Spinal cord (tissue), 9 donors: ENCODE measurements at regions not wholly inside any gene's neighbourhood (a gene's known extent, or its start where the extent isn't known, plus 50 kb on each side); places are given as distances from the start of the nearest gene placed in this dataset.

Source experiments
- DNase-seq, 6 donors: peaks; one replicate each; pipeline versions ENCODE4 v3.0.0 to v3.0.0-alpha.2; 2013 to 2015; ENCODE audit warnings: low spot score in 6 of 6, low read depth in 4 of 6
- H3K27ac ChIP-seq: one replicate; pipeline ENCODE4 v1.5.1; 2013; ENCODE audit warnings: low read depth, low read length, control low read depth
- H3K27me3 ChIP-seq: one replicate; pipeline ENCODE4 v1.6.1; 2013; ENCODE audit warnings: low read length; ENCODE audit not compliant: control insufficient read depth, insufficient read depth
- H3K36me3 ChIP-seq: one replicate; pipeline ENCODE4 v1.6.1; 2013; ENCODE audit warnings: low read length; ENCODE audit not compliant: control insufficient read depth, insufficient read depth
- H3K4me1 ChIP-seq: one replicate; pipeline ENCODE4 v1.6.1; 2013; ENCODE audit warnings: low read length; ENCODE audit not compliant: control insufficient read depth, insufficient read depth
- H3K4me3 ChIP-seq: one replicate; pipeline ENCODE4 v1.5.1; 2013; ENCODE audit warnings: low read depth, low read length, control low read depth
- H3K9me3 ChIP-seq: one replicate; pipeline ENCODE4 v1.6.1; 2013; ENCODE audit warnings: low read length; ENCODE audit not compliant: control insufficient read depth, insufficient read depth
- WGBS: methylation state at CpG from one replicate; pipeline ENCODE4 v1.1.5; 2013; ENCODE audit warnings: missing lambda C conversion rate; ENCODE audit not compliant: insufficient coverage; 5-methylcytosine and 5-hydroxymethylcytosine counted together
- donor health status: healthy.

- peaks cover 2% of the 10 kb centered on the region for H3K27me3 ChIP-seq
- peak; percentile 41 to 94 (median 59) for DNase-seq
- WGBS: no CpG with 5 or more reads among the region's 8 CpGs
Observed at GRCh38 chr9:79129865-79130480, 441.8 kb upstream of the TLE4 start.

DNA sequence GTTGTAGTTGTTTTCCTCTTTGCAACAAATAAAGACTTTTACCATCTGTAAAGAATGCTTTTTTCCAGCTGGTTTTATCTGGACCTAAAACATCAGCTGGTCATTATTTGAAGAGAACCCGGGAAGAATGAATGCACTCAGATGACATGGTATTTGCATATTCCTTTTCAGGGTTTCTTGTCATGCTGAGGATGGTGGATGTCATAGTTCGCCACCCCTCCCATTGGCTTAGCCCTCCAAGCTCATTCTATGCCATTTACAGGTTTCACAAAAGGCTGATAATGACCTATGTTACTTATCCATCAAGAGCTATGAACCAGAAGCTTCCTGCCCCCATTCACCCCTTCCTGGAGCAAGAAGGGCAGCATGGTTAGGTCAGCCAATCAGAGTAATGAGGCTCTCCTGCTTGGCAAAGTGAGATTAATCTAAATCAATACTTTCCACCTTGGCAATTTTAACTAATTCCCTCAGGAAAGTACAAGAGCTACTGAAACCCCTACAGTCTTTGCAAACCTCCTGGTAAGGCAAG lies 440.5 kb upstream of the TLE4 start:
- DNase-seq: no peak
- Histone ChIP-seq H3K27me3 (peaks cover 2% of the 10 kb centered on the region), H3K4me3 (no peak overlapping the region), H3K27ac (no peak overlapping the region), H3K36me3 (no peaks in the 10 kb centered on the region), H3K4me1 (no peaks in the 10 kb centered on the region), H3K9me3 (no peaks in the 10 kb centered on the region)
- WGBS: no CpG with 5 or more reads among the region's 2 CpGs

More at GRCh38 chr9:79129865-79130480, 441.8 kb upstream of the TLE4 start:
- H3K36me3 ChIP-seq: no peaks in the 10 kb centered on the region
- H3K27ac ChIP-seq: no peak overlapping the region
- H3K4me1 ChIP-seq: no peaks in the 10 kb centered on the region
- H3K4me3 ChIP-seq: no peak overlapping the region
- no peaks in the 10 kb centered on the region for H3K9me3 ChIP-seq

DNA sequence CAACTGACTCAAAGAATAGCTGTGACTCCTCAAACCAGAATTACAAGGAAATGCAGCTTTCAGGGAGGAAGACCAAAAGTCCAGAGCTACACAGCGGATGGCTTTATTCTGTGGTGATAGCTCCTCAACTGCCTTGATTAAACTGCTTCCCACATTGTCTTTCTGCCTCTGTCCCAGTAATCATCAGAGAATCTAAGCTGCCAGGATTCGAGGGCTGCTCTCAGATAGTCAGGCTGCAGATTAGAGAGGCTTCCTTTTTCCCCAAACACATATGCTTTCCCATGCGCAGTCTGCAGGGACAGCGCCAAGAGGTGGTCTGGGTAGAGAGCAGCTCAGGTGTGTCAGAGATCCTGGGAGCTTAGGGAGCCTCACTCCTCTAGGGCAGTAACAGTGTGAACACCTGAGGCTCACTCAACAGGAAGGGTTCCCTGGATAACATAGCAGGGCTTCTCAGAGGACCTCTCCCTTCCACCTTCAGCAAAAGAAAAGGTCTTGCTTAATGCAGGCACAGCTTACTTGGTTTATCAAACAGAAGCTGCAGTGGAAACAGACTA lies 439.9 kb upstream of the TLE4 start:
- Histone ChIP-seq H3K27me3 (peaks cover 2% of the 10 kb centered on the region), H3K9me3 (no peaks in the 10 kb centered on the region), H3K4me1 (no peaks in the 10 kb centered on the region), H3K4me3 (no peak overlapping the region), H3K36me3 (no peaks in the 10 kb centered on the region), H3K27ac (no peak overlapping the region)
- no peak for DNase-seq
- 100% methylated on average over 2 of the region's 4 CpGs for WGBS

- Histone ChIP-seq H3K27ac (no peak overlapping the region), H3K4me1 (no peaks in the 10 kb centered on the region), H3K36me3 (no peaks in the 10 kb centered on the region), H3K27me3 (no peaks in the 10 kb centered on the region), H3K9me3 (no peaks in the 10 kb centered on the region), H3K4me3 (no peak overlapping the region)
- no peak for DNase-seq
- WGBS: 33% methylated on average over 1 of the region's 5 CpGs
Observed at GRCh38 chr9:79134654-79135053, 437.1 kb upstream of the TLE4 start.

DNA sequence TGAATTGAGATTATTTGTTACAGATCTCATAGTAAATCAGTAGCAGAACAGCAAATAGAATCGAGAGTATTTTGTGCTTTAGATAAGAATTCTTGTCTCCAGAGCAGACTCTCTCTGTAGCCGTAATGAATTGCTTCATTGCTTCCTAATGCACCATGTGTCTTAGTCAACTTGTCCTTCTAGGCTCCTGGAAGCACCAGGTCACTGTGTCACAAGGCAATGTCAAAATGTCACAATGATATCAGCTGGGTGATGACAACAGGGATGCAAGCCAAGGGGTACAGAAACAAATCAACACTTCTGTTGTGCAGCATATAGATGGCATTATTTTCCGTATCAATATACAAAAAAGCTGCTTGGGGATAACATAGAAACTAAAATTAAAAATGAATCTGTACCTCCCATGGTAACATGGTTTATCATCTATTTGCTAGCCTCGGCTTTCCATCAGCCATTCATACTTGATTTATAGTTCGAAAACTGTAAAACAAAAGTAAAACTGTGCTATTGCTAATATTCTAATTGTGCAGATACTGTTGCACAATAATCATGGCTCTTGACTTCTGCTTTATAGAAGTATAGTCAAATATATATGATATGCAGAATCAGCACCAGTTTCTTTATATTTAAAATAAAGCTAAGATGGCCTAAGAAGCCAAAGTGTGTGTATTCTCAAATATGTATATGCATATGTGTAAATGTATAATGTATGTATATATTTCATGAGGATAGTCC lies 435.9 kb upstream of the TLE4 start:
- no peak overlapping the region for H3K4me3 ChIP-seq
- no peak overlapping the region for H3K27ac ChIP-seq
- H3K27me3 ChIP-seq: no peaks in the 10 kb centered on the region
- no peaks in the 10 kb centered on the region for H3K36me3 ChIP-seq
- no CpG with 5 or more reads among the region's 5 CpGs for WGBS
- no peak for DNase-seq
- no peaks in the 10 kb centered on the region for H3K4me1 ChIP-seq
- no peaks in the 10 kb centered on the region for H3K9me3 ChIP-seq

GRCh38 chr9:79140751-79141150 lies 431.0 kb upstream of the TLE4 start:
- no peak for DNase-seq
- Histone ChIP-seq H3K4me3 (no peak overlapping the region), H3K27ac (no peak overlapping the region), H3K9me3 (no peaks in the 10 kb centered on the region), H3K36me3 (no peaks in the 10 kb centered on the region), H3K27me3 (no peaks in the 10 kb centered on the region), H3K4me1 (no peaks in the 10 kb centered on the region)
- no CpG with 5 or more reads among the region's 1 CpG for WGBS

DNA sequence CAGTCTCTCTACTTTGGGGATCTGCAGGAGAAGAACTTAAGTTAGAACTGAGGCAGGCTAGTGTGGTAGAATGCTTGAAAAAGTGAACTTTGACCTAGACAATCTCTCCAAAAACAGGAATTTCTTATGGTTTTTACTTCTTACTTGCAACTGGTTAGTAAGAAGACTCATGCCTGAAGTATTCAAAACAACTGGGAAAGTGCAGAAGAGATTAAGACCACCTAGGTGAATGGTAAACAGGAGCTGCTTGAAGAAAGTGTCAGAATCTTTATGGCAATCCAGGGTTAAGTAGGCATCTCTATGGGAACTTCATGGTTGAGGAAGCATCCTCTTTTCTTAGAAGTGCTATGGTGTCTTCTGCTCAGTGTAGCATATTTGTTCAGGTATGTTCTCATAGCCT lies 428.6 kb upstream of the TLE4 start:
- H3K27ac ChIP-seq: no peak overlapping the region
- no peaks in the 10 kb centered on the region for H3K9me3 ChIP-seq
- H3K4me1 ChIP-seq: no peaks in the 10 kb centered on the region
- no peaks in the 10 kb centered on the region for H3K36me3 ChIP-seq
- H3K4me3 ChIP-seq: no peak overlapping the region
- H3K27me3 ChIP-seq: no peaks in the 10 kb centered on the region
- DNase-seq: no peak

GRCh38 chr9:79145442-79145841 lies 426.3 kb upstream of the TLE4 start:
- H3K4me3 ChIP-seq: no peak overlapping the region
- whole genome bisulfite sequencing: 90% methylated on average over 4 of the region's 6 CpGs
- no peaks in the 10 kb centered on the region for H3K4me1 ChIP-seq
- H3K36me3 ChIP-seq: no peaks in the 10 kb centered on the region
- no peaks in the 10 kb centered on the region for H3K27me3 ChIP-seq
- no peaks in the 10 kb centered on the region for H3K9me3 ChIP-seq
- no peak for DNase-seq
- H3K27ac ChIP-seq: no peak overlapping the region

DNA sequence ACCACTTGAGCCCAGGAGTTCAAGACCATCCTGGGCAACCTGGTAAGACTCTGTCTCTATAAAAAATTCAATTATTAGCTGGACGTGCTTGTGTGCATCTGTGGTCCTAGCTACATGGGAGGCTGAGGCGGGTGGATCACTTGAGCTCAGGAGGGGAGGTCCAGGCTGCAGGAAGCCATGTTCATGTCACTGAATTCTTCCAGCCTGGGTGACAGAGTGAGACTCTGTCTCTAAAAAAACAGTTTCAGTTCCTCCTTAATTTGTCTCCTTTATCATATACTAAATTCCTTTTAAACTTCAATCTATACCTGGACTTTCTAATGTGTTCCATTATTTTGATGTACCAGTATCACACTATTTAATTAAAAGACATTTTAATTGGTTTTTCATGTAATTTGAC lies 422.2 kb upstream of the TLE4 start:
- no peak for DNase-seq
- Histone ChIP-seq H3K4me3 (no peak overlapping the region), H3K27me3 (no peaks in the 10 kb centered on the region), H3K27ac (no peak overlapping the region), H3K4me1 (no peaks in the 10 kb centered on the region), H3K36me3 (no peaks in the 10 kb centered on the region), H3K9me3 (no peaks in the 10 kb centered on the region)
- WGBS: 83% methylated on average over 2 of the region's 2 CpGs

DNA sequence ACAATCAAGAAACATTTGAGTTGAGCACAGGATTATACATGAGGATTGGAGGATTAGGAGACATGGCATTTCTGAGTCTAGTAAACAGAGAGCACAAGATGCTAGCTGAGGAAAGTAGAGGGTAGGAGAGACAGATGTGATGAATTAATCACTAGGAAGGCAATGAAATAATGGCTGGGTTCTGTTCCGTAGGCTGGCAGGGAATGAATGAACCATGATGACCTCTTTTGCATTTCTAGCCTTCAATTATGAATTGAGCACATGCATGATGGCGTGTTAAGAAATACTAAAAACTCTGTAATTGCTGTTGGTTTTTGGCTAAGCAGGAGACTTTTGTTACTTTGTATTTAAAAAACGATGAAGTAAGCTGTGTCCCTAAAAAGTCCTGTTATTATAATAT lies 420.0 kb upstream of the TLE4 start:
- no peaks in the 10 kb centered on the region for H3K9me3 ChIP-seq
- no peaks in the 10 kb centered on the region for H3K4me1 ChIP-seq
- H3K27ac ChIP-seq: no peak overlapping the region
- no CpG with 5 or more reads among the region's 3 CpGs for WGBS
- H3K4me3 ChIP-seq: no peak overlapping the region
- DNase-seq: no peak
- H3K27me3 ChIP-seq: no peaks in the 10 kb centered on the region
- no peaks in the 10 kb centered on the region for H3K36me3 ChIP-seq
